Esophagus squamous epithelium (tissue), 5 donors: ENCODE measurements at regions not wholly inside any gene's neighbourhood (a gene's known extent, or its start where the extent isn't known, plus 50 kb on each side); places are given as distances from the start of the nearest gene placed in this dataset.

Experiments
- DNase-seq: peaks from one replicate; lab custom pipeline; 2025; lab: John Stamatoyannopoulos, UW
- H3K27ac ChIP-seq, 4 donors: fragments of 200-600 bp; sonication (generic); one replicate each; pipeline ENCODE4 v1.5.1; 2016 to 2019; ENCODE audit warnings: mild to moderate bottlenecking in 1 of 4
- H3K27me3 ChIP-seq, 4 donors: fragments of 200-600 bp; sonication (generic); 1 replicate in 3 of 4; 2 replicates in 1 of 4; pipeline versions ENCODE4 v1.5.1 to v1.6.0; 2017 to 2021; ENCODE audit warnings: antibody characterized with exemption in 1 of 4
- H3K36me3 ChIP-seq, 3 donors: fragments of 200-600 bp; sonication (generic); one replicate each; pipeline ENCODE4 v1.5.1; 2016 to 2019
- H3K4me1 ChIP-seq, 3 donors: fragments of 200-600 bp; sonication (generic); one replicate each; pipeline ENCODE4 v1.5.1; 2017 to 2019
- H3K4me3 ChIP-seq, 4 donors: fragments of 200-600 bp; sonication (generic); 1 replicate in 3 of 4; 2 replicates in 1 of 4; pipeline ENCODE4 v1.5.1; 2016 to 2019; ENCODE audit warnings: mild to moderate bottlenecking in 2 of 4, moderate library complexity in 1 of 4
- H3K9me3 ChIP-seq, 3 donors: fragments of 200-600 bp; sonication (generic); one replicate each; pipeline ENCODE4 v1.5.1; 2016 to 2019
- CTCF ChIP-seq, 6 experiments: fragments of 450-650 bp in 4 of 6; fragments of 200-600 bp in 2 of 6; sonication (generic) in 2 of 6; IDR thresholded peaks; one replicate each; pipeline ENCODE4 v1.5.1; 2016 to 2019; ENCODE audit warnings: antibody characterized with exemption in 6 of 6, mild to moderate bottlenecking in 4 of 6, moderate library complexity in 4 of 6
- POLR2A ChIP-seq, 4 donors: fragments of 450-650 bp; IDR thresholded peaks; one replicate each; pipeline ENCODE4 v1.6.1; 2017; ENCODE audit warnings: antibody characterized with exemption in 4 of 4, mild to moderate bottlenecking in 4 of 4, moderate library complexity in 3 of 4
- WGBS, 2 donors: methylation state at CpG; one replicate each; pipeline ENCODE4 v1.1.5; 2018; 5-methylcytosine and 5-hydroxymethylcytosine counted together
- intact Hi-C: fragments of 100-400 bp; cut with DNase I; formaldehyde crosslinking; loops from one replicate; pipeline ENCODE4 v1.15.0; 2022
- donor health status: DM: yes; HTN: yes; CAD: no.

- no peak for DNase-seq
- Histone ChIP-seq H3K27ac (no peak overlapping the region), H3K9me3 (no peaks in the 10 kb centered on the region), H3K36me3 (no peaks in the 10 kb centered on the region), H3K4me3 (no peak overlapping the region), H3K27me3 (no peaks in the 10 kb centered on the region), H3K4me1 (no peaks in the 10 kb centered on the region)
- intact Hi-C loops = no loop called here
- TF ChIP-seq POLR2A (IDR thresholded peaks at IDR 0.05) (no peak), CTCF (IDR thresholded peaks at IDR 0.05) (no peak)
- WGBS, 2 donors = 73 to 75% methylated on average over 3 of the region's 3 CpGs
These were observed 329.1 kb downstream of the SATB2 start for GRCh38 chr2:199128476-199129229.

GRCh38 chr2:199119796-199120195, 337.9 kb downstream of the SATB2 start:
- Histone ChIP-seq H3K4me1 (no peaks in the 10 kb centered on the region), H3K27me3 (no peaks in the 10 kb centered on the region), H3K9me3 (no peaks in the 10 kb centered on the region), H3K36me3 (no peaks in the 10 kb centered on the region), H3K4me3 (no peak overlapping the region), H3K27ac (no peak overlapping the region)
- intact Hi-C loops = no loop called here
- 68 to 98% methylated on average over 5 of the region's 5 CpGs for WGBS, 2 donors
- DNase-seq = no peak
- TF ChIP-seq CTCF (IDR thresholded peaks at IDR 0.05) = no peak
- no peak for TF ChIP-seq POLR2A (IDR thresholded peaks at IDR 0.05)

GRCh38 chr2:199118673-199119112, 339.0 kb downstream of the SATB2 start:
- Histone ChIP-seq H3K36me3 (no peaks in the 10 kb centered on the region), H3K27ac (no peak overlapping the region), H3K4me1 (no peaks in the 10 kb centered on the region), H3K4me3 (no peak overlapping the region), H3K27me3 (no peaks in the 10 kb centered on the region), H3K9me3 (no peaks in the 10 kb centered on the region)
- 30 to 43% methylated on average over 3 of the region's 3 CpGs for WGBS, 2 donors
- TF ChIP-seq CTCF (IDR thresholded peaks at IDR 0.05) (no peak), POLR2A (IDR thresholded peaks at IDR 0.05) (no peak)
- intact Hi-C loops = no loop called here
- no peak for DNase-seq

GRCh38 chr2:199115169-199115568, 342.6 kb downstream of the SATB2 start:
- WGBS, 2 donors = 68 to 75% methylated on average over 2 of the region's 2 CpGs
- Histone ChIP-seq H3K27ac (no peak overlapping the region), H3K36me3 (no peaks in the 10 kb centered on the region), H3K4me3 (no peak overlapping the region), H3K9me3 (no peaks in the 10 kb centered on the region), H3K27me3 (no peaks in the 10 kb centered on the region), H3K4me1 (no peaks in the 10 kb centered on the region)
- no peak for DNase-seq
- intact Hi-C loops = no loop called here
- no peak for TF ChIP-seq CTCF (IDR thresholded peaks at IDR 0.05)
- TF ChIP-seq POLR2A (IDR thresholded peaks at IDR 0.05) = no peak

- Histone ChIP-seq H3K9me3 (no peaks in the 10 kb centered on the region), H3K27ac (no peak overlapping the region), H3K36me3 (no peaks in the 10 kb centered on the region), H3K27me3 (no peaks in the 10 kb centered on the region), H3K4me3 (no peak overlapping the region), H3K4me1 (no peaks in the 10 kb centered on the region)
- DNase-seq = no peak
- TF ChIP-seq POLR2A (IDR thresholded peaks at IDR 0.05) (no peak), CTCF (IDR thresholded peaks at IDR 0.05) (no peak)
- intact Hi-C loops = no loop called here
- WGBS, 2 donors = 82 to 90% methylated on average over 2 of the region's 2 CpGs
These were observed 344.6 kb downstream of the SATB2 start for GRCh38 chr2:199113111-199113510.
